AG04449 (cell line): ENCODE measurements at regions not wholly inside any gene's neighbourhood (a gene's known extent, or its start where the extent isn't known, plus 50 kb on each side); places are given as distances from the start of the nearest gene placed in this dataset.

Experiments used
- CTCF ChIA-PET: fragments of 350-600 bp; formaldehyde crosslinking; extraction: SDS; loops from one replicate; lab custom pipeline; 2021; ENCODE audit warnings: antibody characterized with exemption; lab: Yijun Ruan, JAX
- POLR2A ChIA-PET: fragments of 400-600, 350-600 bp; formaldehyde crosslinking; extraction: SDS; loops from one replicate; lab custom pipeline; 2020; ENCODE audit warnings: antibody characterized with exemption, inconsistent platforms; lab: Yijun Ruan, JAX
- DNase-seq: peaks from one replicate; pipeline ENCODE4 v3.0.0-alpha.2; 2010; ENCODE audit warnings: low read depth, low spot score
- H3K4me3 ChIP-seq: 2 replicates; pipeline ENCODE4 v1.5.1; 2011; ENCODE audit warnings: low read depth, mild to moderate bottlenecking, control low read depth, low read length
- CTCF ChIP-seq: IDR thresholded peaks from one replicate; pipeline ENCODE4 v1.5.1; 2011; ENCODE audit warnings: mild to moderate bottlenecking, moderate library complexity, low read length, control low read depth, inconsistent platforms; ENCODE audit not compliant: insufficient read depth; ENCODE audit errors: missing control alignments

GRCh38 chr11:33608386-33608785 is 92.2 kb downstream of the C11orf91 start:
- no peak for DNase-seq
- H3K4me3 ChIP-seq: no peak overlapping the region
- ChIA-PET CTCF (no interaction called here), POLR2A (no interaction called here)
- no peak for TF ChIP-seq CTCF

- no peak for TF ChIP-seq CTCF
- POLR2A ChIA-PET: no interaction called here
- DNase-seq: no peak
- CTCF ChIA-PET: no interaction called here
- no peak overlapping the region for H3K4me3 ChIP-seq
These were observed 93.9 kb downstream of the C11orf91 start for GRCh38 chr11:33606762-33607161.

- ChIA-PET POLR2A (no interaction called here), CTCF (interaction anchor here (0.7 kb wide), 1 partner anchor 10 kb away, joined by 3 read pairs; no protein-coding TSS in a partner anchor)
- TF ChIP-seq CTCF: no peak
- DNase-seq: no peak
- no peak overlapping the region for H3K4me3 ChIP-seq
These were observed 94.9 kb downstream of the C11orf91 start for GRCh38 chr11:33605703-33606102.

GRCh38 chr11:33598426-33599069 is 102.1 kb downstream of the C11orf91 start:
- CTCF ChIA-PET: no interaction called here
- TF ChIP-seq CTCF: no peak

GRCh38 chr11:33594188-33594587 is 106.4 kb downstream of the C11orf91 start:
- POLR2A ChIA-PET: no interaction called here
- CTCF ChIA-PET: interaction anchor here (1.4 kb wide), 1 partner anchor 93 kb away, joined by 3 read pairs; no protein-coding TSS in a partner anchor
- no peak for DNase-seq
- TF ChIP-seq CTCF: no peak
- no peak overlapping the region for H3K4me3 ChIP-seq

More at GRCh38 chr11:33598426-33599069, 102.1 kb downstream of the C11orf91 start:
- no peak overlapping the region for H3K4me3 ChIP-seq
- DNase-seq: no peak
- POLR2A ChIA-PET: no interaction called here

- CTCF ChIA-PET: interaction anchor here (1.2 kb wide), 1 partner anchor 152 kb away, joined by 3 read pairs; no protein-coding TSS in a partner anchor
These were observed 110.2 kb downstream of the C11orf91 start for GRCh38 chr11:33590441-33590840.

More at GRCh38 chr11:33590441-33590840, 110.2 kb downstream of the C11orf91 start:
- no peak for TF ChIP-seq CTCF
- DNase-seq: no peak
- POLR2A ChIA-PET: no interaction called here
- H3K4me3 ChIP-seq: no peak overlapping the region
